Stomach (tissue), 4 donors: ENCODE measurements at regions not wholly inside any gene's neighbourhood (a gene's known extent, or its start where the extent isn't known, plus 50 kb on each side); places are given as distances from the start of the nearest gene placed in this dataset.

ENCODE experiments used
- CTCF ChIP-seq, 7 experiments: fragments of 450-650 bp in 4 of 7; fragments of 200-600 bp in 3 of 7; sonication (generic) in 3 of 7; IDR thresholded peaks; one replicate each; pipeline ENCODE4 v1.5.1; 2016 to 2019; ENCODE audit warnings: antibody characterized with exemption in 7 of 7, control low read depth in 2 of 7, mild to moderate bottlenecking in 1 of 7
- EP300 ChIP-seq: sonication (generic); formaldehyde crosslinking; IDR thresholded peaks from one replicate; pipeline ENCODE4 v1.6.1; 2017; ENCODE audit warnings: antibody characterized with exemption

DNA sequence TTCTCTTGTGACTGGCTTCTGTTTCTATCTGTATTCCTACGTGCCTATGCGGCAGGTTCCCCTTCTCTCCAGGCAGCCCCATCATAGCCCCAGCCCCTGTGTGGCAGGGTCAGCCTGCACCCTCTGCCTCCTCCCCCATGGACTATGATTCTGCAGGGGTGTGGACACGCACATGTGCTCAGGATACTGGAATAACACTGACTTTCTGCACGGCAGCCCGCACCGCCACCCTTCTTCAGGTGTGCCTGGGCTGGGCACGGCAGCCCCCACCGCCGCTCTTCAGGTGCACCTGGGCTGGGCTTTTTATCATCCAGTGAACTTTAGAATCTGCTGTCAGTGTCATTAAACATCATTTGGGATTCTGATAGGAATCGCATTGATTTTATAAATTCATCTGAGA lies 202.6 kb upstream of the PPP2R2D start:
- TF ChIP-seq EP300 (no peak), CTCF (IDR thresholded peaks at IDR 0.05) (no peak)
